GM20000 (cell line): ENCODE measurements at regions not wholly inside any gene's neighbourhood (a gene's known extent, or its start where the extent isn't known, plus 50 kb on each side); places are given as distances from the start of the nearest gene placed in this dataset.

Source experiments
- DNase-seq: peaks from one replicate; pipeline ENCODE4 v3.0.0; 2012; ENCODE audit warnings: low spot score
- TF ChIP-seq, protein P1 (sequence below): IDR thresholded peaks from 2 replicates; pipeline ENCODE4 v1.5.1; 2012; ENCODE audit warnings: mild to moderate bottlenecking, control low read depth; ENCODE audit errors: extremely low read depth, missing control alignments

DNA sequence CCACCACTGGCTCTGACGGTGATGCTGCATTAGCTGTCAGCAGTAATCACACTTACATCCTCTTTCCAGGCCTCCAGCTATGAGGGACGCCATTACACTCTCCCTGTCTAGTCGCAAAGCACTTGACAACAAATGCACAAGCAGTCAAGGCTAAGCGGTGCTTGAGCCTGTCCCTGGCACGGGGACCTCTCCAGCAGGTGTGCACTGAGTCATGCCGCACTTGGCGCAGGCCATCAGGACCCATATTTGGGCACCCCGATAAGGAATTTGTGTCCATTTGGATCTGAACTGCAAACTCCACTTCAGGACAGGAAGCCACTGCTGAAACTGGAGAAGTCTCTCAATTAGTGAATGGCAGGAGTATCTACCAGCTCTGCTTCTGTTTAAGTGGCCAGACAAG lies 301.9 kb upstream of the OBI1 start:
- TF ChIP-seq, protein P1, sequence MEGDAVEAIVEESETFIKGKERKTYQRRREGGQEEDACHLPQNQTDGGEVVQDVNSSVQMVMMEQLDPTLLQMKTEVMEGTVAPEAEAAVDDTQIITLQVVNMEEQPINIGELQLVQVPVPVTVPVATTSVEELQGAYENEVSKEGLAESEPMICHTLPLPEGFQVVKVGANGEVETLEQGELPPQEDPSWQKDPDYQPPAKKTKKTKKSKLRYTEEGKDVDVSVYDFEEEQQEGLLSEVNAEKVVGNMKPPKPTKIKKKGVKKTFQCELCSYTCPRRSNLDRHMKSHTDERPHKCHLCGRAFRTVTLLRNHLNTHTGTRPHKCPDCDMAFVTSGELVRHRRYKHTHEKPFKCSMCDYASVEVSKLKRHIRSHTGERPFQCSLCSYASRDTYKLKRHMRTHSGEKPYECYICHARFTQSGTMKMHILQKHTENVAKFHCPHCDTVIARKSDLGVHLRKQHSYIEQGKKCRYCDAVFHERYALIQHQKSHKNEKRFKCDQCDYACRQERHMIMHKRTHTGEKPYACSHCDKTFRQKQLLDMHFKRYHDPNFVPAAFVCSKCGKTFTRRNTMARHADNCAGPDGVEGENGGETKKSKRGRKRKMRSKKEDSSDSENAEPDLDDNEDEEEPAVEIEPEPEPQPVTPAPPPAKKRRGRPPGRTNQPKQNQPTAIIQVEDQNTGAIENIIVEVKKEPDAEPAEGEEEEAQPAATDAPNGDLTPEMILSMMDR: no peak
- no peak for DNase-seq

DNA sequence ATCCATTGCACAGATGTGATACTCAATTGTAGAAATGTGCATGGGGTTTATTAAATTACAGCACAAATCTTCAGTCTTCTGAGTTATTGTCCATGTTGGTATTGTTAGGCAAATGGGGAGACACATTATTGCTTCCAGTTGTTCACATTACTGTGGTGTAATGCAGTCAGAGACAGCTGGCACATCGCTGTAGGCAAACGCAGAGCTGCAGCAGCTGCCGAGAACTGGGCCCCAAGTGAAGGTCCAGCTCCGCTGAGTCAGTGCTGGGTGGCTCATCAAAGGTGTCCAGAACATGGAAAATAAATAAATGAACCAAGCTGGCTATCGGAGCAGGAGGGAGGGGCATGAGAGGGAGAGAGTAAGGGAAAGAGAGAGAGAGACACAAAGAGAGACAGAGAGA lies 299.1 kb upstream of the OBI1 start:
- TF ChIP-seq, protein P1: no peak

DNA sequence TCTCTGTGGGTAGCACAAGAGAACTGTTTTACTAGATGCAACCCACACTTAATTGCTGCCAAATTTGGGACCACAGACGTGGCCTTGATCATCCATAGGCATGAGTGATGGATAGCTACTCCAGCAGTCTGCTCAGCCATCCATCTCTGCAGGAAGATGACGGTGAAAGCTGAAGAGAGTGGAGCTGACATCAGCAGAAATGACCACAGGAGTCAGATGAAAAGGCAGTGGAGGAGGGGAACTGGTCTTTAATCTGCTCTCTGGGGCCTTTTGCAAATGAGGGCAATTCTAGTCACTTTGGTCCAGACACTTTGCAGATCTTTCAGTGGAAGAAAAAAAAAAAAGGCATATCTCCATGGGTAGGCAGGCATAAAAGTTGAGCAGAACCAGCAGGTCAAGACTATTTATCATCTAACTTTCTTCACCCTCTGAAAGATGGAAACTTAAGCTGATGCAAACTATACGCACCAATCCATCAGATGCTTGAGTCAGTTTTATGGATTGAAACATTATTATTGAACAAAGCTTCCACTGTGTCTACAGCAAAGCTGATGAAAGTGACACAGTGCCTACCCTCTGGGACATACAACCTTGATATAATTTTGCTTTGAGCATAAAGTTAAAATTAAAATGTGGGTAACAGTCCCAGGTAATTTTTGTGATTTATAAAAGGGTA lies 281.6 kb upstream of the OBI1 start:
- no peak for DNase-seq
- TF ChIP-seq, protein P1: no peak

More for the DNA sequence above, 299.1 kb upstream of the OBI1 start:
- no peak for DNase-seq

DNA sequence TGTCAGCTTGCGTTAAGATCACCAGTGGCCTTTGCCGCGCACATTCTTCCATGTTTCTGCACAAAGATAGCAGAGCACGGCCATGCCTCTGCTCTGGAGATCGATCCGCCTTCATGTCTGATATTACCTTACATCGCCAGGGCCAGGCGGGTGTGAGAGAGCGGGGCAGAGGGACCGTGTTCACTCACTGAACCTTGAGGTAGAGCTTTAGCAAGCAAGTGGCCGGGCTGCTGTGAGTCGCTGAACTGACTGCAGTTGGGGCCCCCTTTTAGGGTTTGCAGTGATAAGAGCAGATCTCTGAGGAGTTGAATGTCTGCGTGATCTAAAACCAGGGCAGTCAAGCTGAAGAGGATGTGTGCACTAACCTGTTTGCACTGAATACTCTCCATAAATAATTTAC lies 275.4 kb upstream of the OBI1 start:
- TF ChIP-seq, protein P1: no peak
- no peak for DNase-seq

DNA sequence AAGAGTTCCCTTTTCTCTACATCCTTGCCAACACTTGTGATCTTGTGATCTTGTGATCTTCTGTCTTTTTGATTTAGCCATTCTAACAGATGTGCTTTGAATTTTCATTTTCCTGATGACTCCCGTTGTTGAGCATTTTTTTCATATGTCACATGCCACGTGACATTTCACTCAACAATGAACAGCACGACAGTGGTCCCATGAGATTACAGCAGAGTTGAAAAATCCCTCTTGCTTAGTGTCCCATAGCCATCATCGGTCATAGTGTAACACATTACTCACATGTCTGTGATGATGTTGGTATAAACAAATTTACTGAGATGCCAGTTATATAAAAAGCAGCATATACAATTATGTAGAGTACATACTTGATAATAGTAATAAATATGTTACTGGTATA lies 256.1 kb upstream of the OBI1 start:
- no peak for DNase-seq

DNA sequence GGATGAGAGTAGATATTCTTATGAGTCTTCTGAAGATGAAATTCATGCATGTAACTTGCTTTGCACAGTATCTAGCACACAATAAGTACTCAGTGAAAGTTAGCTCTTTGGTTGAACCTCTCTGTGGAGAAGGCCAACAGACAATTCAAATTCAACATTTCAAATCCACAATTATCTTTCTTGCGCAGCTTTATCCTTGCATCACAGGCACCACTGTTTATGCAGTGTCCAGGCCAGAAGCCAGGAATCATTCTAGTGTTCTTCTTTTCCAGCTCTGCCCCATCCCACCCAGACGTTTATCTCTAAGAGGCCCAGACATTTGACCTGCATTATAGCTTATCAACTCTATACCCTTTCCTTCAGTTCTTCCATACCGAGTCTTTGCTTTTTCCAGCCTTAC lies 254.7 kb upstream of the OBI1 start:
- TF ChIP-seq, protein P1: no peak
- DNase-seq: no peak

More for the DNA sequence above, 256.1 kb upstream of the OBI1 start:
- TF ChIP-seq, protein P1: no peak

DNA sequence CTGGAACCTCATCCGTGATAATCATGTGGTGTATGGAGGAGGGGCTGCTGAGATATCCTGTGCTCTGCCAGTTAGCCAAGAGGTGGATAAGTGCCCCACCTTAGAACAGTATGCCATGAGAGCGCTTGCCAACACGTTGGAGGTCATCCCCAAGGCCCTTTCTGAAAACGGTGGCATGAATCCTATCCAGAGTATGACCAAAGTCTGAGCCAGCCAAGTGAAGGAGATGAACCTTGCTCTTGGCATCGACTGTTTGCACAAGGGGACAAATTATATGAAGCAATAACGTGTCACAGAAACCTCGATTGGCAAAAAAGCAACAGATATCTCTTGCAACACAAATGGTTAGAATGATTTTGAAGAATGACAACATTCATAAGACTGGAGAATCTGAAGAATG lies 251.2 kb upstream of the OBI1 start:
- TF ChIP-seq, protein P1: no peak
- DNase-seq: no peak
